Muscle of arm (tissue), 1 donor: ENCODE measurements at regions not wholly inside any gene's neighbourhood (a gene's known extent, or its start where the extent isn't known, plus 50 kb on each side); places are given as distances from the start of the nearest gene placed in this dataset.

Experiments
- DNase-seq: peaks from one replicate; pipeline ENCODE4 v3.0.0-alpha.2; 2013

- no peak for DNase-seq
Observed at GRCh38 chr14:71202881-71203280, 295.6 kb downstream of the PCNX1 start.

GRCh38 chr14:71203306-71203705 lies 296.0 kb downstream of the PCNX1 start:
- DNase-seq = no peak

DNA sequence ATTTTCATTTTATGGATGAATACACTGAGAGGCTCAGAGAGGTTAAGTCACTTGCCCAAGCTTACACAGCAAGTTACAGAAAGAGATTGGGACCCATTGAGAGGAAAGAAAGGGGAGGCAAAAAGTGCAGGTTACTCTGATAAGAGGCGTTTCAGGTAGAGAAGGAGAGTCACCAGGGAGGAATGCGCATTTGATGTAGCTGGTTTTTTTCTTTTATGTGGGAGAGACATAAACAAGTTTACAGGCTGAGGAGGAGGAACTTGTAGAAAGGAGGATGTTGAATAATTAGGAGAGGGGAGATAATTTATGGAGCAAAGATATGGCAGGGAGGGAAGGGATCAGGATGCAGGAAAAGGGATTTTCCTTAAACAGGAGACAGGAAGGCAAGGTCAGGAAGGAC lies 297.0 kb downstream of the PCNX1 start:
- no peak for DNase-seq

- no peak for DNase-seq
Observed at GRCh38 chr14:71204768-71205167, 297.5 kb downstream of the PCNX1 start.

- DNase-seq = no peak
Observed at GRCh38 chr14:71206123-71206522, 298.9 kb downstream of the PCNX1 start.

DNA sequence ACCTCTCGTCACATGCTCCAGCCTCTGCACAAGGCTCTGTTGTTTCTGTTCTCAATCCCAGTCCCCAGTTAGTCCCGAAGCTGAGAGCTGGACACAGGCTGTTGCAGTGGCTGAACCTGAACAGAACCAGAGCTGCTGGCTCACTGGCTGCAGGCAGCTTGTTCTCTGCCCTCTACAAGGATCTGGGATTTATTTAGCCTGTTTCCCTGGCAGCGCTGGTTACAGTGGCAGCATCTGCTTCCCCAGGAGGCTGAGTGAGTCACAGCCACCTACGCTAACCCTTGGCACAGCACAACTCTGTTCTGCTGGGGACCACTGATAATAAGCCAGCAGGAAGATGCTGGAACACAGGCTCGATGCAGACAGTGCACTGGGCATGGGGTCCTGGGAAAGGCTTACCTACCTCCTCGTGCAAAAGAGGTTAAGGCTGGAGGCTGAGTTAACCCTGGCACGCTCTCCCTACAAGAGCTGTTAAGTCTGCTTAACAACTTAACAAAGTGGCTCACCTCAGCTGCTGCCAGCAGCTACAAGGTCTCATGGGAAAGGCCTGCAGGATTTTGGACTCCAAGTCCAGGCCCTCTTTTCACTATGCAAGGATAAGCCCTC lies 299.6 kb downstream of the PCNX1 start:
- DNase-seq = no peak

DNA sequence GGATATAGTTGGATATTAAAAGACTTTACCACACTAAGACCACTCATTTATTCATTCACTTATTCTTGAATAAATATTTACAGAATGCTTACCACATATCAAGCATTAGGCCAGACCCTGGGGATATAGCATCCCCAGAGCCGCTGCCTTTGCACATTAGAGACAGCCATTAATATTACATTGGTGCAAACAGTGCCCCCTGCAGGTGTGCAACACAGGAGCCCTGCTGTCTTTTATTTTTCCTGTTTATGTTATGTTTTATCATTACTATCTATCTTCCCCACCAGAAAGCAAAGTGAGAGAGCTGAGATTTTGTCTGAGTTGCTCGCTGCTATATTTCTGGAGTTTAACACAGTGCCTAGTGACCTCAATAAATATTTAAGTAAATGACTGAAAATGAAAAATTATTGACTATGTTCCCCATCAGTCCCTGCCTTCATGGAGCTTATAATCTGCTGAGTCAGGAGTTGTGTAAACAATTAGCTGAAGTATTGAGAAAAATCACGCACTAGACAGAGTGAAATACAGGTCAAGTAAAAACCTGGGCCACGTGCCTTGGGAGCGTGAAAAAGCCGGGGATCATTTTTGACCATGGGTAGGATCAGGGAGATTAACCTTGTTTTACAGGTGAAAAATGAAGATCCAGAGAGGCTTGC lies 301.6 kb downstream of the PCNX1 start:
- DNase-seq = no peak

GRCh38 chr14:71209888-71210287 lies 302.6 kb downstream of the PCNX1 start:
- no peak for DNase-seq

- no peak for DNase-seq
Observed at GRCh38 chr14:71212093-71212492, 304.8 kb downstream of the PCNX1 start.

- peak; percentile 7 for DNase-seq
Observed at GRCh38 chr14:71212683-71213107, 305.4 kb downstream of the PCNX1 start.

- no peak for DNase-seq
Observed at GRCh38 chr14:71214241-71214640, 307.0 kb downstream of the PCNX1 start.

GRCh38 chr14:71220462-71220861 lies 313.2 kb downstream of the PCNX1 start:
- DNase-seq = no peak

- no peak for DNase-seq
Observed at GRCh38 chr14:71221119-71221518, 313.9 kb downstream of the PCNX1 start.

DNA sequence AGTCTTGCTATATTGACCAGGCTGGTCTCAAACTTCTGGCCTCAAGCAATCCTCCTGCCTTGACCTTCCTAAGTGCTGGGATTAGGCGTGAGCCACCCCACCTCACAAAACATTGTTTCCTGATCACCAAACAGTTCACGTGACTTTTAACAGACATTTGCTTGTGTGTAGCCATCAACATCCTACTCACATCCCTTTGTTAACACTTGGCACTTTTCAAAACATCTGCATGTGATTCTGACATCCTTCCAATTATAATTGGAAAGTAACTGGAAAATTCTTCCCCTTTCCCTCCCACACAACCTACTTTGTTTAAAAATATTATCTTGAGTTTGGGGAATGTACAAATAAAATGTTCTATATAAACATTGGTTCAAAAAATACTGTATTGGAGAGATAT lies 317.9 kb downstream of the PCNX1 start:
- DNase-seq = no peak

DNA sequence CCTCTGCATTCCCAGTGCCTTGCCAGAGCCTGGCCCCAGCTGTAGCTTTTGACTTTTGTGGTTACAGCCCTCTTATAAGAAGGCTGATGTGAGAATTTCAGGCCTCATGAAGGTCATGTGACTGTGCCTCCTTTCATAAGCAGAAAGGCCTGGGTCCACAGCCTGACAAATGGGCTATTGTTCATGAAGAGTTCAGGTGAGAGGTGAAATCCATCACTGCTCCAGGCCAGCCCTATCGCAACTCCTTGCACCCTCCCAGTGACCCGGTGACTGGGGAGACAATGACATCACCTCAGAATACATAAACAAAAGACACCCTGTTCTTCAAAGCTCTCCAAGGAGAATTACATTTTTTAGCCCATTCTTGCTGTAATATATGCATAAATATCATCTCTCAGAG lies 321.5 kb downstream of the PCNX1 start:
- DNase-seq = no peak

DNA sequence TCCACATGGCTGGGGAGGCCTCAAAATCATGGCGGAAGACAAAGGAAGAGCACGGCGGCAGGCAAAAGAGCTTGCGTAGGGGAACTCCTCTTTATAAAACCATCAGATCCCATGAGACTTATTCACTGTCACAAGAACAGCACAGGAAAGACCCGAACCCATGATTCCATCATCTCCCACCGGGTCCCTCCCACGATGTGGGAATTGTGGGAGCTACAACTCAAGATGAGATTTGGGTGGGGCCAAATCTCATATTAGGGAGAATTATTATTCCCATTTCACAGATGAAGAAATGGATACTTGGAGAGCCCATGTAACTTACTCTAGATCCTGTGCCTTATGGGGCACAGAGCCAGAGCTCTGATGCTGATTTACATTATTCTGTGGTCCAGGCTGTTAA lies 322.6 kb downstream of the PCNX1 start:
- DNase-seq = no peak

DNA sequence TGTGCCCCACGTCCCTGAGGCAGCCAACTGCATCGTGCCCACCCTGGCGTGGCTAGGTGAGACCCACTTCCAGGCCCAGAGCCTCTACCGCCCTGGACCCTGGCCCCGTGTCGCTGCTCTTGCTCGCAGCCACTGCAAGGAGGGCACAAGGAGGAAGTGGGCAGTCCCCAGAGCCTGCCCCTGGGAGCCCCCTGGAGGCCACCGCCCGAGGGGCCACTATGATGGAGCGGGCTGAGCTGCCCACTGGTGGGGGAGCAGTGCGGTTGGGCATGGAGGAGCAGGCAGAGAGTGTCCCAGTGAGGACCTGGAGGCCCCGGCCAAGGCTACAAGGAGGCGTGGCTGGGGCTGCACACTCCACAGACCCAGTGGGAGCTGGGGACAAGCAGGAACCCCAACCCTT lies 323.6 kb downstream of the PCNX1 start:
- no peak for DNase-seq

DNA sequence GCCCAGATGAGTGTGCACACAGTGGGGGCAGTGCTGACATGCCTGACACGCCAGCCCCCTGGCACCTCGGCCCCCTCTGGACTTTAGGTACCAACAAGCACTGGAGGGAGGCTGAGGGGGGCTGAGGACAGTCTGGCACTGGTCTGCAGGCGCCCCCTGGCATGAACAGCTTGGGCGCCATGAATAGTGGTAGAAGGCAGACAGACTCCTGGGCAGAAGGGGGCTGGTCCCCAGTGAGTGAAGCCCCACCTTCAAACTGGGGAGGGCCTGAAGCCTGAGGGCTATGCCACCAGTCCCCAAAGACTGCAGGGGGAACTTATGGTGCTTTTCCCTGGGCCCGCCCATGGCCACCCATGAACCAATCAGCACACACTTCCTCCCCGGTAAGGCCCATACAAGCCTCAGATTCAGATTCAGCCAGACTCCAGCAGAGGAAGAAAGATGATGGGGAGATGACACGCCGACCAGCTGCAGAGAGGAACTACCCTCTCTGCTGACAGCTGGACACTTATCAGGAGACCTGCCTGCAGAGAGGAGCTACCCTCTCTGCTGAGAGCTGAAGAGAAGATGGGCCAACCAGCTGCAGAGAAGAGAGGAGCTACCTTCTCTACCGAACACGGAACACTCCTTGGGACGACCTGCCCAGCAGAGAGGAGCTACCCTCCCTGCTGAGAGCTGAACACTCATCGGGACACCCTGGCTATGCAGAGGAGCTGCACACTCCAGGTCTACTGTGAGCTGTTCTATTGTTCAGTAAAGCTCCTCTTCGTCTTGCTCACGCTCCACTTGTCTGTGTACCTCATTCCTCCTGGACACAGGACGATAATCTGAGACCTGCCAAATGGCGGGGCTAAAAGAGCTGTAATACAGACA lies 324.5 kb downstream of the PCNX1 start:
- DNase-seq = no peak

DNA sequence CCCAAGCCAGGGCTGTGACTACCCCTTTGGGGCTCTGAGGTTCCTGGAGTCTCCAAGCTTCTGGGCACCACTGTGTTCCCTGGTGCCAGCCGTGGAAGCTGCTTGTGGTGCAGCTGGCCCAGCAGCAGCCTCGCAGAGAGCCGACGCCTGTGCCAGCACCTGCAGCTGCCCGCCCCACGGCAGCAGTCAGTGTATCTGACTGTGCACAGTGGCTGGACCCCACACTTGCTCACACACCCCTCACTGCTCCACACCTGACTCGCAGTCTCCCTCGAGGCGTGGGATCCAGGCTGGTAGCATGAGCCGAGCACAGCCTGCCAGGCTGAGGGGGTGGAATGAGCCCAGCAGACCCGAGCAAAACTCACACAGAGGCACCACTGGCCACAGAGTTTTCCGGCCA lies 325.2 kb downstream of the PCNX1 start:
- DNase-seq = no peak

GRCh38 chr14:71235875-71236274 lies 328.6 kb downstream of the PCNX1 start:
- no peak for DNase-seq

DNA sequence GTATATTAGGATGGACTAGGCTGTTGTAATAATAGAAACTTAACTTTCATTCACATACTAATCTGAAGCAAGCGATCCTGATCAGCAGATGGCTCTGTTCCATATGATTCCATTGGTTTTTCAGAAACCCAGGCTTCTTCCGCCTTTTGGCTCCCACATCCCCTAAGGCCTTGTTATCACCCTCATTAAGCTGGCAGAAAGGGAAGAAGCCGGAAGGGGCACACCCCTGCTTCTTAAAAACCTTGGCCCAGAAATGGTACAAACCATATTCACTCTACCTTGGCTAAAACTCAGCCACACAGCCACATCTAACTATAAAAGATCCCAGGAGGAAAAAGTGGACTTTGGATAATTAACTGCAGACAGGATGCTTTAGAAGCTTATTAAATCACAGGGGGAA lies 329.2 kb downstream of the PCNX1 start:
- DNase-seq = no peak

DNA sequence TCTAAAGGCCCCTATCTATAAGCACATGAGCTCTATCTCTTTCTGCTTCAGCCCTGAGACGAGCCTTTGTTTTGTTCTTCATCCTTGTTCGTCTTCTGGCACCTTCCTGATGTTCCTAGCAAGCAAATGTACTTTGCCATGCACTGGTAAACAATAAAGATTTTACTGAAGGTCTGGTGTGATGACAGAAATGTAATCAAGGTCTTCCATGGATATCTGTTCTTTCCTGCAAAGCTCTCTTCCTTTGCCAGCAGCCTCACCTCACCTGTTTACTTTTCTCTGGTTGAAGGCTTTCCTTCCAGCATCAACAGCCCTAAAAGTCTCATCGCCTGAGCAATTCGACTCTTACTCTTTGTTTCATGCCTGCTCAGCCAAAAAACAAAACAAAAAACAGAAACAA lies 330.3 kb downstream of the PCNX1 start:
- DNase-seq = no peak

GRCh38 chr14:71238835-71239234 lies 331.6 kb downstream of the PCNX1 start:
- no peak for DNase-seq
